OCI-LY3 (cell line): ENCODE measurements at regions not wholly inside any gene's neighbourhood (a gene's known extent, or its start where the extent isn't known, plus 50 kb on each side); places are given as distances from the start of the nearest gene placed in this dataset.

Source experiments
- CTCF ChIP-seq: fragments of 200-600, 300-600 bp; sonication (generic); IDR thresholded peaks from 2 replicates; pipeline ENCODE4 v1.5.1; 2014; ENCODE audit warnings: antibody characterized with exemption, low read length, low read depth
- EZH2phosphoT487 ChIP-seq: fragments of 200-600 bp; shearing (Covaris generic); IDR thresholded peaks from 2 replicates; pipeline ENCODE4 v1.6.1; 2018; ENCODE audit warnings: antibody characterized with exemption, mixed run types, low read depth

- TF ChIP-seq CTCF (no peak), EZH2phosphoT487 (no peak)
Observed at GRCh38 chr14:71555654-71556559, 376.3 kb upstream of the RGS6 start.
